Fibroblast of lung (primary cell): ENCODE measurements at regions not wholly inside any gene's neighbourhood (a gene's known extent, or its start where the extent isn't known, plus 50 kb on each side); places are given as distances from the start of the nearest gene placed in this dataset.

Experiments used
- DNase-seq, 2 donors: peaks; one replicate each; pipeline versions ENCODE4 v3.0.0 to v3.0.0-alpha.2; 2010; ENCODE audit warnings: low read depth in 2 of 2
- H2AFZ ChIP-seq: 2 replicates; pipeline ENCODE4 v1.5.1; 2012; ENCODE audit warnings: low read length, control low read depth, inconsistent platforms
- H3K27ac ChIP-seq: 2 replicates; pipeline ENCODE4 v1.5.1; 2011; ENCODE audit warnings: low read length, control low read depth; ENCODE audit not compliant: insufficient read depth
- H3K27me3 ChIP-seq: 2 replicates; pipeline ENCODE4 v1.5.1; 2011; ENCODE audit warnings: mild to moderate bottlenecking, low read length; ENCODE audit not compliant: control insufficient read depth, insufficient read depth
- H3K36me3 ChIP-seq: 2 replicates; pipeline ENCODE4 v1.5.1; 2011; ENCODE audit warnings: low read length; ENCODE audit not compliant: control insufficient read depth, insufficient read depth
- H3K4me1 ChIP-seq: 2 replicates; pipeline ENCODE4 v1.5.1; 2011; ENCODE audit warnings: low read length; ENCODE audit not compliant: control insufficient read depth, insufficient read depth; ENCODE audit errors: extremely low read depth
- H3K4me2 ChIP-seq: 2 replicates; pipeline ENCODE4 v1.5.1; 2011; ENCODE audit warnings: low read length, control low read depth; ENCODE audit not compliant: insufficient read depth; ENCODE audit errors: extremely low read depth
- H3K4me3 ChIP-seq, 4 experiments: fragments of 200-600 bp in 1 of 4; sonication (generic) in 1 of 4; replicated peaks in 1 of 4; 2 replicates each; pipeline ENCODE4 v1.5.1; 2011 to 2016; ENCODE audit warnings: low read length in 4 of 4, low read depth in 3 of 4, mild to moderate bottlenecking in 3 of 4, control low read depth in 2 of 4, inconsistent platforms in 1 of 4, mixed read lengths in 1 of 4; ENCODE audit not compliant: insufficient read depth in 1 of 4; ENCODE audit errors: control extremely low read depth in 1 of 4
- H3K79me2 ChIP-seq: 2 replicates; pipeline ENCODE4 v1.5.1; 2012; ENCODE audit warnings: mild to moderate bottlenecking, low read length, inconsistent platforms; ENCODE audit not compliant: control insufficient read depth, insufficient read depth
- H3K9ac ChIP-seq: 2 replicates; pipeline ENCODE4 v1.5.1; 2011; ENCODE audit warnings: mild to moderate bottlenecking, low read length, control low read depth; ENCODE audit not compliant: insufficient read depth
- H3K9me3 ChIP-seq: 2 replicates; pipeline ENCODE4 v1.5.1; 2012; ENCODE audit warnings: low read depth, low read length; ENCODE audit not compliant: control insufficient read depth, insufficient read depth
- H4K20me1 ChIP-seq: 2 replicates; pipeline ENCODE4 v1.5.1; 2011; ENCODE audit warnings: low read length; ENCODE audit not compliant: control insufficient read depth, insufficient read depth; ENCODE audit errors: extremely low read depth
- EZH2 ChIP-seq: IDR thresholded peaks from 2 replicates; pipeline ENCODE4 v1.5.1; 2012; ENCODE audit warnings: low read length, control low read depth, mild to moderate bottlenecking; ENCODE audit errors: missing control alignments
- TF ChIP-seq, protein P1 (sequence below), 2 donors: IDR thresholded peaks in 1 of 2; conservative IDR thresholded peaks in 1 of 2; 1 replicate in 1 of 2; 2 replicates in 1 of 2; pipeline ENCODE4 v1.5.1; 2011 to 2012; ENCODE audit warnings: low read length in 2 of 2, control low read depth in 1 of 2, inconsistent platforms in 1 of 2, low read depth in 1 of 2, mild to moderate bottlenecking in 1 of 2

DNA sequence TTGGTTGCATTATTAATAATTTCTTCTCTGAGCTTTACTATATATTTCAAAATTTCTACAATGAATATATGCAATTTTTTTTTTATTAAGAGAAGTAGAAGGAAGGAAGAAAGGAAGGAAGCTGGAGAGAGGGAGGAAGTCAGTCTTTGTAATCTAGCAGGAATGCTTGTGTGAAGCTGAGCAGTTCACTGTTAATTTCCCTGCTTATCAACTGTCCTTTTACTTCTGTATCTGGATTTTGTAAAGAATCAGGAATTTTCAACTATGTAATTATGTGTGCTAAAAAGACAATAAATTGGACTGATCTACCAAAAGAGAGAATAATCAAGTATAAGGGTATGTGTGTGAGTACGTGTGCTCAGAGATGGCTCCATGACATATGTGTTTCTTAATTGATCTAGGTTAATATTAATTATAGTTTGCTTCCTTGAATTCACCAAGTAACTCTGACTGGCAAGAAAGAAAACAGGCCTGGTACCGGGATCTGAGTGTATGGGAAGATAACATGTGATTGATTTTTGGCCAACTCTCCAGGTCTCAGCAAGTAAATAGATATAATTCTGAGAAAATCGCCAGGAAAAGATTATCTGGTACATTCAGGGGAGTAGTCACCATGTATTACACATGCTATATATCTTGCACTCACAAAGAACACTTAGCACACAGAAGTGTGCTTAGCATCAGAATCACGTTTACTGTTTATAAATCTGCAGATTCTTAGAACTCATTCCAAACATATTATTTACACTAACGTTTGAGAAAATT is 1758.8 kb upstream of the WWC1 start:
- Histone ChIP-seq H3K4me3 (no peak overlapping the region), H3K27me3 (no peaks in the 10 kb centered on the region), H3K36me3 (no peaks in the 10 kb centered on the region), H3K4me1 (no peaks in the 10 kb centered on the region), H2AFZ (no peak overlapping the region), H3K4me2 (no peak overlapping the region), H3K9ac (no peak overlapping the region), H3K9me3 (no peaks in the 10 kb centered on the region), H3K79me2 (no peaks in the 10 kb centered on the region), H3K27ac (no peak overlapping the region), H4K20me1 (no peaks in the 10 kb centered on the region)
- TF ChIP-seq, protein P1, sequence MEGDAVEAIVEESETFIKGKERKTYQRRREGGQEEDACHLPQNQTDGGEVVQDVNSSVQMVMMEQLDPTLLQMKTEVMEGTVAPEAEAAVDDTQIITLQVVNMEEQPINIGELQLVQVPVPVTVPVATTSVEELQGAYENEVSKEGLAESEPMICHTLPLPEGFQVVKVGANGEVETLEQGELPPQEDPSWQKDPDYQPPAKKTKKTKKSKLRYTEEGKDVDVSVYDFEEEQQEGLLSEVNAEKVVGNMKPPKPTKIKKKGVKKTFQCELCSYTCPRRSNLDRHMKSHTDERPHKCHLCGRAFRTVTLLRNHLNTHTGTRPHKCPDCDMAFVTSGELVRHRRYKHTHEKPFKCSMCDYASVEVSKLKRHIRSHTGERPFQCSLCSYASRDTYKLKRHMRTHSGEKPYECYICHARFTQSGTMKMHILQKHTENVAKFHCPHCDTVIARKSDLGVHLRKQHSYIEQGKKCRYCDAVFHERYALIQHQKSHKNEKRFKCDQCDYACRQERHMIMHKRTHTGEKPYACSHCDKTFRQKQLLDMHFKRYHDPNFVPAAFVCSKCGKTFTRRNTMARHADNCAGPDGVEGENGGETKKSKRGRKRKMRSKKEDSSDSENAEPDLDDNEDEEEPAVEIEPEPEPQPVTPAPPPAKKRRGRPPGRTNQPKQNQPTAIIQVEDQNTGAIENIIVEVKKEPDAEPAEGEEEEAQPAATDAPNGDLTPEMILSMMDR (conservative IDR thresholded peaks at IDR 0.05 in 1 of 2, IDR thresholded peaks at IDR 0.05 in 1 of 2; ENCODE audit: low read depth in 1 of 2, low read length in 2 of 2): no peak
- TF ChIP-seq EZH2: no peak
- no peak for DNase-seq

DNA sequence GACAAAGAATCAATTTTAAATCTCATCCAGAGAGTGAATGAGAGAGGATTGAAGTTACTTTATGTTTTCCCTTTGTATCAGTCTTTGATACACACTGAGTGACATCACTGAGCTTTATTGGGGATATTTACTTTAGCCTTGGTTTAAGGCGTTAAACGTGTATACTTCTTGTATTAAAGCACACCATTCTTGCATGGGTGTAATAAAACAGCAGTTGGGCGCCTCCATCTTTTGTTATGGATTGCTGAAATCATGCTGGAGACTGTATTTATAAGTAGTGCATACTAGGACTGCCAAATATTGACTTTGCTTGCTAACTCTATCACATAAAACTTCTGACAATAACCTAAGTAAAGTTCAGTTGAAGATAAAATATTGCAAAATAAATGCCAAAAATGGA is 1755.8 kb upstream of the WWC1 start:
- H2AFZ ChIP-seq: no peak overlapping the region
- TF ChIP-seq EZH2: no peak
- TF ChIP-seq, protein P1 (conservative IDR thresholded peaks at IDR 0.05 in 1 of 2, IDR thresholded peaks at IDR 0.05 in 1 of 2; ENCODE audit: low read depth in 1 of 2, low read length in 2 of 2): no peak
- no peak overlapping the region for H3K4me3 ChIP-seq
- H3K36me3 ChIP-seq: no peaks in the 10 kb centered on the region
- H4K20me1 ChIP-seq: no peaks in the 10 kb centered on the region
- no peak for DNase-seq
- no peak overlapping the region for H3K27ac ChIP-seq
- H3K4me2 ChIP-seq: no peak overlapping the region
- H3K27me3 ChIP-seq: no peaks in the 10 kb centered on the region
- H3K9me3 ChIP-seq: no peaks in the 10 kb centered on the region
- H3K4me1 ChIP-seq: no peaks in the 10 kb centered on the region
- H3K79me2 ChIP-seq: no peaks in the 10 kb centered on the region
- no peak overlapping the region for H3K9ac ChIP-seq

DNA sequence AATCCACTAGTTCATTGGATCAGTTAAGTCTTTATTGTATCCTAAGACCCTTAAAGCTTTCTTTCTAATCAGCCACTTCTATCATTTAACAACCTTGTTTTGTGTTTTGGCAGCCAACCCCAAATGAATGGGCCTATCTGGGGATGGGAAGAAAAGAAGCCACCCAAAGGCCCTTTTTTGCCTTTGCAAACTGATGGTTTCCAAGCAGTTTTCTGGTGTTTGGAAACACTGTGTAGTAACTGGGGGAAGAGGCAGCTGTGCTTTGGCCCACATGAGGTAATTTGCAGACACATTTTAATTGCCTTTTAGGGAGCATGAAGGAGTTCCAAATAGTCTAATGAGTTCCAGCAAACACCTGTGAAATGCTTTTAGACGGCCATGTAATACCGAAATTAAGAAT is 1751.3 kb upstream of the WWC1 start:
- no peaks in the 10 kb centered on the region for H4K20me1 ChIP-seq

More for the DNA sequence above, 1751.3 kb upstream of the WWC1 start:
- Histone ChIP-seq H3K79me2 (no peaks in the 10 kb centered on the region), H3K4me2 (no peak overlapping the region), H3K4me3 (no peak overlapping the region), H3K36me3 (no peaks in the 10 kb centered on the region), H3K4me1 (no peaks in the 10 kb centered on the region), H3K27ac (no peak overlapping the region), H3K9ac (no peak overlapping the region), H3K9me3 (no peaks in the 10 kb centered on the region), H3K27me3 (no peaks in the 10 kb centered on the region), H2AFZ (no peak overlapping the region)
- TF ChIP-seq EZH2: no peak
- DNase-seq: no peak
